Stimulated activated naive B cell treated with anti-CD40 and anti-IgM and Interleukin-4, amounts not matched to agents 10 μg/mL and 1 μg/mL and 100 μg/mL, for 72 hours (primary cell): ENCODE measurements at regions not wholly inside any gene's neighbourhood (a gene's known extent, or its start where the extent isn't known, plus 50 kb on each side); places are given as distances from the start of the nearest gene placed in this dataset.

Experiments used
- ATAC-seq, 2 donors: fragments of 150-1000 bp; cut with Tn5 transposase; replicated peaks; 2 replicates each; pipeline ENCODE4 v1.10.0; 2021; ENCODE audit warnings: moderate library complexity in 1 of 2
- DNase-seq: peaks from one replicate; pipeline ENCODE4 v3.0.0; 2021
- H3K27ac Mint-ChIP-seq: one replicate; pipeline ENCODE4 v1.8.0; 2022; ENCODE audit warnings: mild to moderate bottlenecking, mixed read lengths
- H3K27me3 Mint-ChIP-seq, 2 donors: one replicate each; pipeline ENCODE4 v1.8.0; 2022; ENCODE audit warnings: mixed read lengths in 2 of 2
- H3K36me3 Mint-ChIP-seq, 2 donors: one replicate each; pipeline ENCODE4 v1.8.0; 2022; ENCODE audit warnings: mixed read lengths in 2 of 2, mild to moderate bottlenecking in 1 of 2
- H3K4me1 Mint-ChIP-seq, 2 donors: one replicate each; pipeline ENCODE4 v1.8.0; 2022; ENCODE audit warnings: mixed read lengths in 2 of 2, mild to moderate bottlenecking in 1 of 2
- H3K4me3 Mint-ChIP-seq, 2 donors: one replicate each; pipeline ENCODE4 v1.8.0; 2022; ENCODE audit warnings: mild to moderate bottlenecking in 2 of 2, mixed read lengths in 2 of 2, moderate library complexity in 1 of 2
- H3K9me3 Mint-ChIP-seq, 2 donors: one replicate each; pipeline ENCODE4 v1.8.0; 2022; ENCODE audit warnings: mixed read lengths in 2 of 2, mild to moderate bottlenecking in 1 of 2

DNA sequence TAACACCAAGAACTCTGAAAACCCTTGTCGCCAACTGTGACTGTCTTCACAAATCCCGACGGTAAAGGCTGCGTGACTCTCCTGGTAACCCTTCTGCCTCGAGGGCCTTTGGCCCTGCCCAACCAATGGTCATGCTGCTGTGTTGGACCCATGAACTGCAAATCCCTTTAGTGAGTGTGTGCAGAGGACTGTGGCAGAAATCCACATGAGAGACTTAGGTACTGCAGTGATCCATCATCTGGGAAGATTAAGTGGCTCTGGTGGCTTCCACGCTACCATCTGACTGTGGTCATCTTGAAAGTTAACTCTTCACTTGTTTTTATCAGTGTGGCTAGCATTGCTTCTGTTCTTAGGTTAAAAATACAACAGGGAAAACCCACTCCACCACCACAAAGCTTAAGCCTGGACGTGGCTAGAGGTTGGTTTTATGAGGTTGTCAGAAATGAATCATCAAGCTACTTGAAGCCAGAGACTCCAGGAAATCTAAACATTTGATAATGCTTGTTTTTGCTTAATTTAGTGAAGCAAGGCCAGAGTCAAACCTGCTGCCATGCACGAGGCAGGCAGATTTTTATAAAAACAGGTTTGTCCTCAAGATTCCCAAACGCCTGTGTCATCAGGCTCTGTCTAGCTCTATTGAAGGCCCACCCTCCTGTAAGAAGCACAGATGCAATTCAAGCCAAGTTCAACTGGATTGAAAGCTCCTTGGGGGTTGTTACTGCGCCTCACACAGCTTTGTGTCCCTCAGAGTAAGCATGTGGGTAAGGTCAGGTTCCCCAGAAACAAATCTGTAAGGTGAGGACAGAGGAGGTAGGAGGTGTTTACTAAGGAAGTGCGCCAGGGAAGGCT lies 52.7 kb upstream of the ERCC6L2 start:
- peaks cover 13 to 15% of the 10 kb centered on the region in 2 donors for H3K36me3 Mint-ChIP-seq
- DNase-seq (peak; percentile 63), ATAC-seq (peak; percentile 92 to 93)
- H3K4me3 Mint-ChIP-seq = peak overlapping the region; percentile 40 to 69
- H3K27me3 Mint-ChIP-seq = no peaks in the 10 kb centered on the region
- peaks cover 32 to 63% of the 10 kb centered on the region in 2 donors for H3K4me1 Mint-ChIP-seq
- peaks cover 0 to 4% of the 10 kb centered on the region in 2 donors for H3K9me3 Mint-ChIP-seq
- peak overlapping the region; percentile 92 for H3K27ac Mint-ChIP-seq

DNA sequence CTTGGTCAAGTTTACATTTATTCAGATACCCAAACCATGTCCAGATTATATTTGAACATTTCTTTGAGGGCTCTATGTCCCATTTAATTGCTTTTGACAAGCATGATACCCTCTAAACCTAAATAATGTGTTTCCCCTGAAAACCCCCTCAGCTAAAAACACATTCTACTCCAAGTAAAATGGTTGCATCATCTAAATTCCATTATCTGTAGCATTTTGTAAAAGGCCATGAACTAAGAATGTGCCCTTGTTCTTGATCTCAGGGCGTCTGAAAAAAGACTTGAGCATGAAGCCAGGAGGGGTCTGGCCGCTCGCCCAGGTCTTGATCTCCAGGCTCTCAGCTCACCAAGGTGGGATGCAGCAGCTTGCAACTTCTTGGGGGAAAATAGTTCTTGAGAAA lies 53.5 kb upstream of the ERCC6L2 start:
- Mint-ChIP-seq H3K4me3 (no peak overlapping the region), H3K36me3 (peaks cover 13 to 15% of the 10 kb centered on the region in 2 donors), H3K4me1 (peaks cover 29 to 59% of the 10 kb centered on the region in 2 donors), H3K9me3 (peaks cover 0 to 4% of the 10 kb centered on the region in 2 donors), H3K27me3 (no peaks in the 10 kb centered on the region), H3K27ac (peak overlapping the region; percentile 92)
- DNase-seq (no peak), ATAC-seq (no peak)

DNA sequence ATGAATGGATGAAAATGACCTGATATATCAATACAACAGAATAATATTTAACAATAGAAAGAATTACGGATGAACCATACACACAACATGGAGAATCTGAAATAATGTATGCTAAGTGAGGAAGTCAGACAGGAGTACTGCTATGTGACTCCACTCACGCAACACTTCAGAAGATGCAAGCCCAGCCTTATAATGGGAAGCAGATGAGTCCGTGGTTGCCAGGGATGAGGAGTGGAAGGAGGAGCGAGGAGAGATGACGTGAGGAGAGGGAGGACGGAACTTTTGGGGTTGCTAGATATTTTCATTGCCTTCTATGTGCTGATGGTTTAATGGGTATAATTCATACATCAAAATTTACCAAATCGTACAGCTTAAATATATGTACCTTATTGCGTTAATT lies 55.4 kb upstream of the ERCC6L2 start:
- H3K27me3 Mint-ChIP-seq = no peaks in the 10 kb centered on the region
- no peak for DNase-seq
- peaks cover 13 to 22% of the 10 kb centered on the region in 2 donors for H3K36me3 Mint-ChIP-seq
- H3K4me1 Mint-ChIP-seq = peaks cover 19 to 43% of the 10 kb centered on the region in 2 donors
- H3K4me3 Mint-ChIP-seq = no peak overlapping the region
- H3K9me3 Mint-ChIP-seq = peaks cover 3 to 4% of the 10 kb centered on the region in 2 donors
- H3K27ac Mint-ChIP-seq = peak overlapping the region; percentile 62
- ATAC-seq = no peak

DNA sequence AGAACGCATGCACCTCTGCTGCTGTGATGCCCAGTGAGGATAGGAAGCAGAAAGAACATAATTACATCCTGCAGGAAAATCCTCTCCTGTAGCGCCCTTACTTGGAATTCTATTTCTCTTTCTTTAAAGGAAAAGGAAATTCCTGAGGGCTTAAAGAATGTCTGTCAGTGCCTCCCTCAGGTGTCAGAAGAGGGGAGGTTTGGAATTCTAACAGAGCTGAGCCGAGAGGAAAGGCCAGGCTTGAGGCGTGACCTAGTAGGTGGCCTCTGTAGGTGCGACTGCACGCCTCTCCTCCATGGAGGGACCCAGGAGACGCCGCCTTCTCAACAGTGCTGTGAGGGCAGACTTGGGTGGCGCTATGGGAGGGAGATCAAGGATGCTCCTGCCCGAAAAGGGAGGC lies 55.9 kb upstream of the ERCC6L2 start:
- peak overlapping the region; percentile 62 for H3K27ac Mint-ChIP-seq

DNA sequence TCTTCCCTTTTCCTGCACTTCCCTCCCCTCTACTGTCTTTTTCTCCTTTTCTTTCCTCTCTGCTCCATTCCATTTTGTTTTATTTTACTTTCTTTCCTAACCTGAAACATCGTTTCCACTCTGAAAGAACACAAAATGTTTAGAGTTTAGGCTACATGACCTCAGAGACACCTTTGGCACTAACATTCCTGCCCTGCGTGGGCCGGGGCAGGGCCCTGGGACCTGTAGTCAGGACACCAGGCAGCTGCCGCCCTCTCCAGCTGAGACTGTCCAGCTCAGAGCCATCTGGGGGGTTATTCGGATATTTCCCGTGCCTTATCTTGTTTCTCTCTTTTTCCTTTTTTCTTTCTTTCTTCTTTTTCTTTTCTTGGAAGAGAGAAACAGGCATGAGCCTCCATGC lies 58.3 kb upstream of the ERCC6L2 start:
- Mint-ChIP-seq H3K27ac (no peak overlapping the region), H3K4me1 (peaks cover 5 to 25% of the 10 kb centered on the region in 2 donors), H3K9me3 (peaks cover 6 to 7% of the 10 kb centered on the region in 2 donors), H3K36me3 (peaks cover 13 to 39% of the 10 kb centered on the region in 2 donors), H3K4me3 (no peak overlapping the region), H3K27me3 (no peaks in the 10 kb centered on the region)
- ATAC-seq (no peak), DNase-seq (no peak)

More for the DNA sequence above, 55.9 kb upstream of the ERCC6L2 start:
- no peaks in the 10 kb centered on the region for H3K27me3 Mint-ChIP-seq
- H3K4me1 Mint-ChIP-seq = peaks cover 19 to 43% of the 10 kb centered on the region in 2 donors
- no peak overlapping the region for H3K4me3 Mint-ChIP-seq
- peaks cover 6 to 7% of the 10 kb centered on the region in 2 donors for H3K9me3 Mint-ChIP-seq
- ATAC-seq (no peak), DNase-seq (no peak)
- H3K36me3 Mint-ChIP-seq = peaks cover 13 to 27% of the 10 kb centered on the region in 2 donors

DNA sequence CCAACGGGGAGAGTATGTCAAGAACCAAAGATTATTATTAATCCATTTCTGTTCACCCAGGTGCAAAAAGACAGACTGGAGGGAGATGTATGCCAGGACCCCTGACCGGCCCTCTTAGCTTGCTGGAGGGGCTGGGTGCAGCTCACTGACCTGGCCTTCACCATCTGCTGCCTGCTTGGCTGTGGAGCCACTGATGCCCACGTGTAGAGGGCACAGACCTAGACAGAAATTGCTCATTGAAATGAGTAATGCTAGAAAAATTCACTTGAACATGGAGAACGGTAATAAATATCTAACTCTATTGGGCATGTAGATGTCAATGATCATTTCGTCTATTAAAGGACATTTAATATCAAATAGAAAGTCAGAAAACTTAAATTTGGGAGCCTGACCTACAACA lies 58.8 kb upstream of the ERCC6L2 start:
- DNase-seq (no peak), ATAC-seq (no peak)
- Mint-ChIP-seq H3K4me3 (no peak overlapping the region), H3K4me1 (peaks cover 5 to 20% of the 10 kb centered on the region in 2 donors), H3K27ac (no peak overlapping the region), H3K36me3 (peaks cover 13 to 39% of the 10 kb centered on the region in 2 donors), H3K27me3 (no peaks in the 10 kb centered on the region), H3K9me3 (peaks cover 6 to 7% of the 10 kb centered on the region in 2 donors)

DNA sequence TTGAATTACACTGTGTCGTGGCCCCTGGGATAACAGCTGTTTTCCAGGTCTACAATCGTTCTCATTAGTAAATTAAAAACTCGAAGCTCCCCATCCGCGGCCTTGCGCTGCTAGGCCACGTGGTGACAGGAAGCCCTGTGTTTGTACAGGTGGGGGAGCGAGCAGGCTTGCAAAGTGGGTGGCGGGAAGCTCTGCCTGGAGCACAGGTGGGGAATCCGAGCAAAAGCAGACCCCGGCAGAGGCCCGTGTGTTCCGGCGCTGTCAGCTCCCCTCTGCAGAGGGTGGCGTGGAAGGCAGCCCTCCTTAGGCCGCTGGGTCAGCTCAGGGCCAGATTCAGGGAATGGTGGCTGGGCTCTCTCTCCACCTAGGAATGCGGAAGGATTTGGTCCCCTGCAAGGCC lies 59.5 kb upstream of the ERCC6L2 start:
- no peak overlapping the region for H3K27ac Mint-ChIP-seq
- no peaks in the 10 kb centered on the region for H3K27me3 Mint-ChIP-seq
- H3K4me3 Mint-ChIP-seq = no peak overlapping the region
- H3K9me3 Mint-ChIP-seq = peaks cover 5 to 7% of the 10 kb centered on the region in 2 donors
- peaks cover 6 to 13% of the 10 kb centered on the region in 2 donors for H3K4me1 Mint-ChIP-seq
- H3K36me3 Mint-ChIP-seq = peaks cover 10 to 36% of the 10 kb centered on the region in 2 donors
- DNase-seq (no peak), ATAC-seq (no peak)

DNA sequence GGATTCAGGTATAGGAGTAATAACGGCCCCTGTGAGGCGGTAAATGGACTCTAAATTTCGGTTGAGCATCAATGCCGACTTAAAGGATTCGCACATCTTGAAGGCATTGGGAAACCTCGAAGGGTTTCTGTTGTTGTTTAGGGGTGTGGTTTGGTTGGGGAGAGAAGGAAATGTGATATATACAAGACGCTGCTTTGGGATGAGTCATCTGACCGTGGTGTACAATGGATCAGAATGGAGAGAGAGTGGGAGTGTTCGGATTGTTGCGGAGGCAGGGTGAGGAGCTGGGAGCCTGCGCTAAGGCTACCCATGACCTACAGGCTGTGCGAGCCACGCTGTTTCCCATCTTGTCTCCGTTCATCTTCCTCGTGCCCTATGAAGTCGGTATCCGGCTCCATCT lies 60.4 kb upstream of the ERCC6L2 start:
- Mint-ChIP-seq H3K27ac (no peak overlapping the region), H3K4me1 (peaks cover 6 to 10% of the 10 kb centered on the region in 2 donors), H3K36me3 (peaks cover 9 to 33% of the 10 kb centered on the region in 2 donors), H3K4me3 (no peak overlapping the region), H3K9me3 (peaks cover 4 to 7% of the 10 kb centered on the region in 2 donors), H3K27me3 (no peaks in the 10 kb centered on the region)
- no peak for DNase-seq
- ATAC-seq = no peak

DNA sequence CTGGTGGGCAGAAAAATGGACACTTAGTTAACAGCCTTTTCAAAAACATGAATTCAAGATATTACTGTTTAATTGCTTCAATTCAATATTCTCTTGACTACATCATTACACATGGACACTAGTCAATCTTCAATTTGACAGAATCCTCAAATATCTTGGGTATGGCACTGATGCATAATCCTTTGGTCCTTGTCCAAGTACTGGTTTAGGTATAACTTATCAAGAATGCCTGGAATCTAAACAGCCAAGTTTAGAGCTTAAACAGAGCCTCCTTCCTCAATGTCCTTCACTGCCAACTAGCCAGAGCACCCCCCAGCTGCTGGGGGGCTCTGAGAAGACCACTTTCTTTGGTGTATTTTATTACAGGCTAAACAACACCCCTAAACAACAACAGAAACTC lies 61.6 kb upstream of the ERCC6L2 start:
- Mint-ChIP-seq H3K27me3 (no peaks in the 10 kb centered on the region), H3K4me3 (no peak overlapping the region), H3K36me3 (peaks cover 5 to 27% of the 10 kb centered on the region in 2 donors), H3K27ac (no peak overlapping the region), H3K4me1 (peaks cover 10 to 11% of the 10 kb centered on the region in 2 donors), H3K9me3 (peaks cover 2 to 7% of the 10 kb centered on the region in 2 donors)
- no peak for DNase-seq
- ATAC-seq = no peak

DNA sequence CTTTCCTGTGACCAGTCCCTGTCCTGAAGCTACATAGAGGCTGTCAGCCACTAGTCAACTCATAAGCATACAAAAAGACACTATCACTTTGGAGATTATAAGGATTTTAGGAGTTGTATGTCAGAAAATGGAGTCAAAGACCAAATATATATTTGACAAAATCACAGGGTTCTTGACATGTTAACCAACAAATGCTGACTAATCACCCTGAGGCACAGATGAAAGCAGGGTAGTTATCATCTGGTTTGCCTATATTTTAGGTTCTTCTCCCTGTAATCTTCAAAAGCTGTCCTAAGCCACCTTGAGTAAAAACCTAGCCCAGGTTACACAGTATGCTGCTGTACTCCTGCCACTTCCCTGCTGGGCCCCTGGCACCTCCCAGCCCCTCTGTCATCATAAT lies 64.7 kb upstream of the ERCC6L2 start:
- no peak overlapping the region for H3K4me3 Mint-ChIP-seq

DNA sequence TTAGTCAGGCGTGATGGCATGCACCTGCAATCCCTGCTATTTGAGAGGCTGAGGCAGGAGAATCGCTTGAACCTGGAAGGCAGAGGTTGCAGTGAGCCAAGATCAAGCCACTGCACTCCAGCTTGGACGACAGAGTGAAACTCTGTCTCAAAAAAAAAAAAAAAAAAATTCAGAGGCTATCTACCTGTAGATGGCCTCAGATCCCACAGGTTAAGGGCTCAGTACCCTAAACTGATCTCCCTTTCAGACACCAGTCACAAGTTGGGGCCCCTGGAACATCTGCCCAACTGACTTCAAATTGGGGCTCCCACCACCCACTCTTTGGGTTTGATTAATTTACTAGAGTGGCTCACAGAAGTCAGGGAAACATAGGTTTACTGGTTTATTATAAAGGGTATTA lies 65.4 kb upstream of the ERCC6L2 start:
- Mint-ChIP-seq H3K27ac (no peak overlapping the region), H3K4me3 (no peak overlapping the region), H3K36me3 (peaks cover 2 to 17% of the 10 kb centered on the region in 2 donors), H3K27me3 (peaks cover 0 to 7% of the 10 kb centered on the region in 2 donors), H3K4me1 (peaks cover 23 to 26% of the 10 kb centered on the region in 2 donors), H3K9me3 (peaks cover 5% of the 10 kb centered on the region in 2 donors)
- peak; percentile 43 to 49 for ATAC-seq
- DNase-seq = no peak

More for the DNA sequence above, 64.7 kb upstream of the ERCC6L2 start:
- DNase-seq (no peak), ATAC-seq (no peak)
- Mint-ChIP-seq H3K36me3 (peaks cover 2 to 23% of the 10 kb centered on the region in 2 donors), H3K27me3 (peaks cover 0 to 7% of the 10 kb centered on the region in 2 donors), H3K9me3 (peaks cover 5 to 7% of the 10 kb centered on the region in 2 donors), H3K4me1 (peaks cover 23 to 26% of the 10 kb centered on the region in 2 donors), H3K27ac (no peak overlapping the region)

DNA sequence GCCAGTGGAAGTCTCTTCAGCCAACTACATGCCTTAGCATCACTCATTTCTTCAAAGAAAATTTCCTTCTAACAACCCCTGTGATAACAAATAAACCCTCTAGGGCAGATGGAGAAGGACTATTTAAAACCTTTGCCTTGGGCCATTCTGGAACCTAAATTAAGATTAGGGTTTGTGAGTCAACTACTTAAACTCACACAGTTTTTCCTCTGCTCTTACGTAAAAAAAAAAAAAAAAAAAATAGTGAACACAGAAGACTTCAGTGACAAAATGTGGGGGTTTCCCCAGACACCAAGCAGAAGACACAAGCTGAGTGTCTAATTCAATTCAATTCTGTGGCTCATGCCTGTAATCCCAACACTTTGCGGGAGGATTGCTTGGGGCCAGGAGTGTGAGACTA lies 65.8 kb upstream of the ERCC6L2 start:
- H3K4me1 Mint-ChIP-seq = peaks cover 23 to 26% of the 10 kb centered on the region in 2 donors
- no peak overlapping the region for H3K27ac Mint-ChIP-seq
- peaks cover 2 to 13% of the 10 kb centered on the region in 2 donors for H3K36me3 Mint-ChIP-seq
- ATAC-seq = peak in 1 of 2 donors; percentile 49
- H3K9me3 Mint-ChIP-seq = peaks cover under 1 to 3% of the 10 kb centered on the region in 2 donors
- DNase-seq = no peak
- H3K4me3 Mint-ChIP-seq = no peak overlapping the region
- H3K27me3 Mint-ChIP-seq = peaks cover 0 to 7% of the 10 kb centered on the region in 2 donors

DNA sequence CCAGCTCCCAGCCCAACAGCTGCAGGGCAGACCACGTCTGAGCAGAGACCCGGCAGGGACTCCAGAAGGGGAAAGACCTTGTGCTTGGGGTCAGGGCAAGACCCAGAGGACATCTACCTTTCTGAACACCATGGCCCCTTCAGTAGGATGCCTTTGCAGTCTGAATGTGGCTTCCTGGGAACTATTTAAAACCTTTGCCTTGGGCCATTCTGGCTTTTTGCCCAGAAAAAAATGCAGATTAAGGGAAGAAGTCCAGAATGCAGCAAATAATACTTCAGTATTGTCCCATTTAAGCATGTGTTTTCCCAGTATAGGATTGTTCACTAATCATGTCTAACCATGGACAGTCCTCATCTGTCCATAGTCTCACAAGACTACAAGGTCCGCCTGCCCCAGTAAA lies 67.5 kb upstream of the ERCC6L2 start:
- peak overlapping the region; percentile 7 for H3K27ac Mint-ChIP-seq
- ATAC-seq (peak; percentile 26 to 46), DNase-seq (no peak)
- H3K4me3 Mint-ChIP-seq = peak overlapping the region in 1 of 2 donors; percentile 46
- peaks cover 0 to 7% of the 10 kb centered on the region in 2 donors for H3K27me3 Mint-ChIP-seq
- H3K36me3 Mint-ChIP-seq = peaks cover 3 to 4% of the 10 kb centered on the region in 2 donors
- H3K9me3 Mint-ChIP-seq = peaks cover 0 to 5% of the 10 kb centered on the region in 2 donors
- H3K4me1 Mint-ChIP-seq = peaks cover 23 to 26% of the 10 kb centered on the region in 2 donors

DNA sequence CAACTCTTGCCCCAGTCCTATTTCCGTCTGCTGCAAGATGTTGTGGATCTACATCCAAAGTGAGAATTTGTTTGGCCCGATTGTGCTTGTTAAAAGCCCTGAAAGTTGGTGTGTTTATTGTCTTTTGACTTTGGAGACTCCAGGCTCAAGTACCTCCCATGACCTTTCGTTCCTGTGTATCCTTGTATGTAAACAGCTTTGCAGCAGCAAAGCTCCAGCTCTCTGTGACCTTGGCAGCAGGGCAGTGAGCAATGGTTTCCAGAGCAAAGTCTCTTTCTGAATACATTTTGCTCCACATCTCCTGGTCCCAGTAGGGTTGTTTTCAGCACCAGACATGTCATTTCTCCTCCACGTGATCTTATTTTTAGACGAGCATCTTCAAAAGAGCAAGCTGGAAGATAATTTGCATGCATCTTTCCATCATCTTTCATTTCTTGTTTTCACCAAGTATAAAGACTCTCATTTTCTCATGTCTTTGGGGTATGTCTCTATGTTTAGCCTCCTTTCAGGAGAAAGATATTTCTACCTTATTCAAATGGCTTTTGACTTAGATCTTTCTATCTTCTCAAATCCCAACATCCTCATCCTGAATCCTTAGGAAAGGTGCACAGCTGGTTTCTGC lies 68.1 kb upstream of the ERCC6L2 start:
- Mint-ChIP-seq H3K4me1 (peaks cover 23 to 26% of the 10 kb centered on the region in 2 donors), H3K27ac (peak overlapping the region; percentile 7), H3K4me3 (peak overlapping the region; percentile 8 to 46), H3K36me3 (peaks cover 0 to 3% of the 10 kb centered on the region in 2 donors), H3K9me3 (peaks cover 0 to 5% of the 10 kb centered on the region in 2 donors), H3K27me3 (peaks cover 0 to 7% of the 10 kb centered on the region in 2 donors)
- ATAC-seq = peak; percentile 50 to 68
- DNase-seq = no peak
